ENCODE measurements at regions not wholly inside any gene's neighbourhood (a gene's known extent, or its start where the extent isn't known, plus 50 kb on each side); places are given as distances from the start of the nearest gene placed in this dataset.

- H3K27me3 ChIP-seq (replicated peaks; ENCODE audit: insufficient read depth), result no peaks in the 10 kb centered on the region
- H3K36me3 ChIP-seq (ENCODE audit: low read depth), result no peaks in the 10 kb centered on the region
- in situ Hi-C loops (cut with MboI), result no loop called here
- H3K4me2 ChIP-seq (ENCODE audit: unreplicated experiment), result no peak overlapping the region
- H3K79me2 ChIP-seq (ENCODE audit: insufficient read depth), result no peaks in the 10 kb centered on the region
- H3K4me3 ChIP-seq, result no peak overlapping the region
- H4K20me1 ChIP-seq (ENCODE audit: insufficient read depth), result no peaks in the 10 kb centered on the region
- H3K4me1 ChIP-seq (ENCODE audit: insufficient read depth), result no peaks in the 10 kb centered on the region
- TF ChIP-seq EZH2 (IDR thresholded peaks at IDR 0.05; ENCODE audit: insufficient read depth, poor library complexity, severe bottlenecking), result no peak
- no peak for TF ChIP-seq EZH2phosphoT487 (IDR thresholded peaks at IDR 0.05; ENCODE audit: insufficient read depth, low read depth)
- H2AFZ ChIP-seq, result no peak overlapping the region
- 47 to 50% methylated on average over 13 of the region's 13 CpGs for WGBS, 2 experiments (ENCODE audit: low coverage in 1 of 2, low lambda C conversion rate in 2 of 2, missing lambda C conversion rate in 2 of 2)
- H3K9me3 ChIP-seq (ENCODE audit: low read depth), result no peaks in the 10 kb centered on the region
- no peak overlapping the region for H3K27ac ChIP-seq
- no peaks in the 10 kb centered on the region for H3K9me2 ChIP-seq (ENCODE audit: insufficient read depth)
- H3F3A ChIP-seq (ENCODE audit: insufficient read depth), result no peaks in the 10 kb centered on the region
- no peak overlapping the region for H3K9ac ChIP-seq
- DNase-seq, result no peak
Observed at GRCh38 chr5:5652181-5652580, 229.7 kb downstream of the ICE1 start.

GRCh38 chr5:5650949-5651348 lies 228.5 kb downstream of the ICE1 start:
- Histone ChIP-seq H3K9ac (no peak overlapping the region), H3K4me3 (no peak overlapping the region), H3K36me3 (ENCODE audit: low read depth) (no peaks in the 10 kb centered on the region), H3K79me2 (ENCODE audit: insufficient read depth) (no peaks in the 10 kb centered on the region), H3F3A (ENCODE audit: insufficient read depth) (no peaks in the 10 kb centered on the region), H3K9me2 (ENCODE audit: insufficient read depth) (no peaks in the 10 kb centered on the region), H3K9me3 (ENCODE audit: low read depth) (no peaks in the 10 kb centered on the region), H2AFZ (no peak overlapping the region), H4K20me1 (ENCODE audit: insufficient read depth) (no peaks in the 10 kb centered on the region), H3K4me2 (ENCODE audit: unreplicated experiment) (no peak overlapping the region), H3K27me3 (replicated peaks; ENCODE audit: insufficient read depth) (no peaks in the 10 kb centered on the region), H3K4me1 (ENCODE audit: insufficient read depth) (no peaks in the 10 kb centered on the region), H3K27ac (no peak overlapping the region)
- no peak for TF ChIP-seq EZH2phosphoT487 (IDR thresholded peaks at IDR 0.05; ENCODE audit: insufficient read depth, low read depth)
- TF ChIP-seq EZH2 (IDR thresholded peaks at IDR 0.05; ENCODE audit: insufficient read depth, poor library complexity, severe bottlenecking), result no peak
- in situ Hi-C loops (cut with MboI), result no loop called here
- DNase-seq, result no peak
- 59% methylated on average over 2 of the region's 2 CpGs for WGBS, 2 experiments (ENCODE audit: low coverage in 1 of 2, low lambda C conversion rate in 2 of 2, missing lambda C conversion rate in 2 of 2)

- no peak overlapping the region for H3K4me3 ChIP-seq
- WGBS, 2 experiments (ENCODE audit: low coverage in 1 of 2, low lambda C conversion rate in 2 of 2, missing lambda C conversion rate in 2 of 2), result 10% methylated on average over 5 of the region's 5 CpGs
- no peak for DNase-seq
- H2AFZ ChIP-seq, result no peak overlapping the region
- H4K20me1 ChIP-seq (ENCODE audit: insufficient read depth), result no peaks in the 10 kb centered on the region
- H3K36me3 ChIP-seq (ENCODE audit: low read depth), result no peaks in the 10 kb centered on the region
- H3K27me3 ChIP-seq (replicated peaks; ENCODE audit: insufficient read depth), result no peaks in the 10 kb centered on the region
- no peak overlapping the region for H3K4me2 ChIP-seq (ENCODE audit: unreplicated experiment)
- no peaks in the 10 kb centered on the region for H3K79me2 ChIP-seq (ENCODE audit: insufficient read depth)
- no peak overlapping the region for H3K9ac ChIP-seq
- in situ Hi-C loops (cut with MboI), result no loop called here
- no peaks in the 10 kb centered on the region for H3K4me1 ChIP-seq (ENCODE audit: insufficient read depth)
- no peak for TF ChIP-seq EZH2 (IDR thresholded peaks at IDR 0.05; ENCODE audit: insufficient read depth, poor library complexity, severe bottlenecking)
- no peak for TF ChIP-seq EZH2phosphoT487 (IDR thresholded peaks at IDR 0.05; ENCODE audit: insufficient read depth, low read depth)
- H3F3A ChIP-seq (ENCODE audit: insufficient read depth), result no peaks in the 10 kb centered on the region
- H3K9me2 ChIP-seq (ENCODE audit: insufficient read depth), result no peaks in the 10 kb centered on the region
- H3K9me3 ChIP-seq (ENCODE audit: low read depth), result no peaks in the 10 kb centered on the region
- no peak overlapping the region for H3K27ac ChIP-seq
Observed at GRCh38 chr5:5650242-5650641, 227.8 kb downstream of the ICE1 start.

GRCh38 chr5:5649641-5650040 lies 227.2 kb downstream of the ICE1 start:
- WGBS, 2 experiments (ENCODE audit: low coverage in 1 of 2, low lambda C conversion rate in 2 of 2, missing lambda C conversion rate in 2 of 2), result 17 to 25% methylated on average over 5 of the region's 5 CpGs
- no peak overlapping the region for H3K4me3 ChIP-seq
- TF ChIP-seq EZH2 (IDR thresholded peaks at IDR 0.05; ENCODE audit: insufficient read depth, poor library complexity, severe bottlenecking) (no peak), EZH2phosphoT487 (IDR thresholded peaks at IDR 0.05; ENCODE audit: insufficient read depth, low read depth) (no peak)
- no peaks in the 10 kb centered on the region for H3K27me3 ChIP-seq (replicated peaks; ENCODE audit: insufficient read depth)
- no peak overlapping the region for H3K27ac ChIP-seq
- H3K79me2 ChIP-seq (ENCODE audit: insufficient read depth), result no peaks in the 10 kb centered on the region
- H3K36me3 ChIP-seq (ENCODE audit: low read depth), result no peaks in the 10 kb centered on the region
- no peak for DNase-seq
- no peak overlapping the region for H2AFZ ChIP-seq
- no peak overlapping the region for H3K4me2 ChIP-seq (ENCODE audit: unreplicated experiment)
- H4K20me1 ChIP-seq (ENCODE audit: insufficient read depth), result no peaks in the 10 kb centered on the region
- no peaks in the 10 kb centered on the region for H3K4me1 ChIP-seq (ENCODE audit: insufficient read depth)
- H3F3A ChIP-seq (ENCODE audit: insufficient read depth), result no peaks in the 10 kb centered on the region
- no peaks in the 10 kb centered on the region for H3K9me2 ChIP-seq (ENCODE audit: insufficient read depth)
- H3K9ac ChIP-seq, result no peak overlapping the region
- in situ Hi-C loops (cut with MboI), result no loop called here
- no peaks in the 10 kb centered on the region for H3K9me3 ChIP-seq (ENCODE audit: low read depth)

GRCh38 chr5:5648694-5649093 lies 226.2 kb downstream of the ICE1 start:
- Histone ChIP-seq H3K27me3 (replicated peaks; ENCODE audit: insufficient read depth) (no peaks in the 10 kb centered on the region), H2AFZ (no peak overlapping the region), H3K4me2 (ENCODE audit: unreplicated experiment) (no peak overlapping the region), H3K4me1 (ENCODE audit: insufficient read depth) (no peaks in the 10 kb centered on the region), H3K9ac (no peak overlapping the region), H3K79me2 (ENCODE audit: insufficient read depth) (no peaks in the 10 kb centered on the region), H3K9me2 (ENCODE audit: insufficient read depth) (no peaks in the 10 kb centered on the region), H3K36me3 (ENCODE audit: low read depth) (no peaks in the 10 kb centered on the region), H4K20me1 (ENCODE audit: insufficient read depth) (no peaks in the 10 kb centered on the region), H3F3A (ENCODE audit: insufficient read depth) (no peaks in the 10 kb centered on the region), H3K4me3 (no peak overlapping the region), H3K27ac (no peak overlapping the region), H3K9me3 (ENCODE audit: low read depth) (no peaks in the 10 kb centered on the region)
- WGBS, 2 experiments (ENCODE audit: low coverage in 1 of 2, low lambda C conversion rate in 2 of 2, missing lambda C conversion rate in 2 of 2), result 22 to 33% methylated on average over 7 of the region's 7 CpGs
- no peak for DNase-seq
- in situ Hi-C loops (cut with MboI), result no loop called here
- TF ChIP-seq EZH2phosphoT487 (IDR thresholded peaks at IDR 0.05; ENCODE audit: insufficient read depth, low read depth) (no peak), EZH2 (IDR thresholded peaks at IDR 0.05; ENCODE audit: insufficient read depth, poor library complexity, severe bottlenecking) (no peak)

Measured in GM23248 (cell line).